Breast epithelium (tissue), 4 donors: ENCODE measurements at regions not wholly inside any gene's neighbourhood (a gene's known extent, or its start where the extent isn't known, plus 50 kb on each side); places are given as distances from the start of the nearest gene placed in this dataset.

ENCODE experiments used
- DNase-seq, 2 donors: peaks; one replicate each; pipeline ENCODE4 v3.0.0-alpha.2; 2019; ENCODE audit warnings: low spot score in 2 of 2
- H3K27ac ChIP-seq, 2 donors: fragments of 200-600 bp; sonication (generic) in 1 of 2; one replicate each; pipeline ENCODE4 v1.5.1; 2016 to 2019; ENCODE audit warnings: mild to moderate bottlenecking in 1 of 2
- H3K27me3 ChIP-seq, 2 donors: fragments of 200-600 bp; sonication (generic) in 1 of 2; one replicate each; pipeline versions ENCODE4 v1.5.1 to v1.6.0; 2017 to 2019; ENCODE audit warnings: control low read depth in 1 of 2, mild to moderate bottlenecking in 1 of 2
- H3K36me3 ChIP-seq: fragments of 200-600 bp; one replicate; pipeline ENCODE4 v1.5.1; 2019
- H3K4me1 ChIP-seq, 2 donors: fragments of 200-600 bp; sonication (generic); one replicate each; pipeline ENCODE4 v1.5.1; 2016 to 2019; ENCODE audit warnings: control low read depth in 1 of 2
- H3K4me3 ChIP-seq, 3 donors: fragments of 200-600 bp; sonication (generic); 1 replicate in 2 of 3; 2 replicates in 1 of 3; pipeline ENCODE4 v1.5.1; 2016 to 2019; ENCODE audit warnings: mild to moderate bottlenecking in 3 of 3, moderate library complexity in 2 of 3
- H3K9me3 ChIP-seq, 2 donors: fragments of 200-600 bp; sonication (generic) in 1 of 2; one replicate each; pipeline ENCODE4 v1.5.1; 2016 to 2019; ENCODE audit warnings: control low read depth in 1 of 2
- CTCF ChIP-seq, 3 donors: fragments of 450-650 bp; IDR thresholded peaks; one replicate each; pipeline ENCODE4 v1.5.1; 2016 to 2017; ENCODE audit warnings: antibody characterized with exemption in 3 of 3, mild to moderate bottlenecking in 3 of 3, moderate library complexity in 3 of 3
- POLR2A ChIP-seq: fragments of 450-650 bp; IDR thresholded peaks from one replicate; pipeline ENCODE4 v1.6.1; 2016; ENCODE audit warnings: antibody characterized with exemption, mild to moderate bottlenecking, moderate library complexity
- POLR2AphosphoS5 ChIP-seq, 3 donors: sonication (generic); formaldehyde crosslinking; IDR thresholded peaks; one replicate each; pipeline ENCODE4 v1.6.1; 2017; ENCODE audit warnings: antibody characterized with exemption in 3 of 3
- intact Hi-C: fragments of 100-400 bp; cut with DNase I; formaldehyde crosslinking; loops from one replicate; pipeline ENCODE4 v1.15.1; 2023; ENCODE audit warnings: low total_unique reads

DNA sequence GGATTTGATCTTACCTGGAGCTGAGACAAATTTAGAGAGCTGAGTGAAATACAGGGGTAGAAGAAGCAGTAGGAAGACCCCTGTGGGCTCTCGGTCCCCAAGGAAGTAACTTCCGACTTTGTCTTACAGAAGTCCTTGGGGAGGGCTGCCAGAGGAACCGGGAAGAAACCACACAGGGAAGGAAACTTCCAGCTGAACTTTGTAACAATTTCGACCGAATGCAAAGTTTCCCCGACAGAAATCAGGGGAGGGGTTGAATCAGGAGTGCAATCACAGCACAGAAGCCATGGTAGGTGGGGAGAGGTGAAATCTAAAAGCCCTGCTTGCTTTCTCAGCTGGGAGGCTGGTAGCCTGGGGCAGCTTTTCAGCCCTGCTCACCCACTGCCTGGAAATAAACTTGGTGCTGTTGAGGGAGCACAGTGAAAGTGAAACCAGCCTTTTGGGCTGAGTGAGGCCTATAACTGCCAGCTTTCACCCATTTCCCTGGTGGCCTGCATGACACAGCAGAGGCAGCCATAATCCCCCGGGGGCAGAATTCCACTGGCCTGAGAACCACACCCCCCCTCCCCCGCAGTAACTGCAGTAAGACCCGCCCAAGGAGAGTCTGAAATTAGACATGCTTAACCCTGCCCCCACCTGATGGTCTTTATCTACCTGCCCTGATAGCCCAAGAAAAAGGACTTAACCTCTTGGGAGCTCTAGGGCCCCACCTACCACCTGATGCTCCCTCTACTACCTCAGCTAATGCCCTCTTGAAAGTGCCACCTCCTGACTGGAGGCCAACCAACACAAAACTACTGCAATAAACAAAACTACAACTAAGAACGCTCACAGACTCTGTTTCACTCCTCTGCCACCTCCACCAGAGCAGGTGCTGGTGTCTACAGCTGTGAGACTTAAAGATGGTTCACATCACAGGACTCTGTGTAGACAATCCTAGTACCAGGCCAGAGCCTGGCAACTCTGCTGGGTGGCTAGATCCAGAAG lies 248.2 kb downstream of the PARM1 start:
- TF ChIP-seq CTCF (IDR thresholded peaks at IDR 0.05) (no peak), POLR2A (no peak), POLR2AphosphoS5 (IDR thresholded peaks at IDR 0.05) (no peak)
- DNase-seq = no peak

DNA sequence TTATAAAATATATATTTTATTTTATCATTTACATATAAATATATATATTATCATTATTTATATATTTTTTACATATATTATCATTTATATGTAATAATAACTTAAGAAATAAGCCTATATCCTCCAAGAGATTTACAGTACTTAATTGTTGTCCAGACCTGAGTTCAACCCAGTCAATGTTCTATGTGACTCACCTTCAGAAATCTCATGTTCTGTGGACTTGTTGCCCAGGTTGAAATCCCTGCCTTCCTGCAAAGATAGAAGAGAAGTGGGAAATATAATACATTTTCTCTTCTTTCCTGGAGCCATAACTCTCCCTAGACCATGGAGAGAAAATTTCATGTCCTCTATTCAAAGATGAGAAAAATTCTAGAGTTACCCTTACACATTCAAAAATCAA lies 247.3 kb downstream of the PARM1 start:
- H3K4me3 ChIP-seq = no peak overlapping the region
- H3K4me1 ChIP-seq = no peaks in the 10 kb centered on the region
- intact Hi-C loops = no loop called here
- TF ChIP-seq CTCF (IDR thresholded peaks at IDR 0.05) (no peak), POLR2A (no peak), POLR2AphosphoS5 (IDR thresholded peaks at IDR 0.05) (no peak)
- no peaks in the 10 kb centered on the region for H3K27me3 ChIP-seq
- DNase-seq = no peak
- no peaks in the 10 kb centered on the region for H3K9me3 ChIP-seq
- H3K27ac ChIP-seq = no peak overlapping the region
- no peaks in the 10 kb centered on the region for H3K36me3 ChIP-seq

More for the DNA sequence above, 248.2 kb downstream of the PARM1 start:
- Histone ChIP-seq H3K4me1 (no peaks in the 10 kb centered on the region), H3K9me3 (no peaks in the 10 kb centered on the region), H3K36me3 (no peaks in the 10 kb centered on the region), H3K27me3 (no peaks in the 10 kb centered on the region), H3K27ac (peak overlapping the region in 1 of 2 donors; percentile 59), H3K4me3 (peak overlapping the region in 1 of 3 donors; percentile 42)
- intact Hi-C loops = no loop called here

GRCh38 chr4:75179510-75179909 lies 246.6 kb downstream of the PARM1 start:
- TF ChIP-seq CTCF (IDR thresholded peaks at IDR 0.05) (no peak), POLR2AphosphoS5 (IDR thresholded peaks at IDR 0.05) (no peak)
- Histone ChIP-seq H3K9me3 (no peaks in the 10 kb centered on the region), H3K27ac (no peak overlapping the region), H3K4me3 (no peak overlapping the region), H3K36me3 (no peaks in the 10 kb centered on the region), H3K27me3 (no peaks in the 10 kb centered on the region), H3K4me1 (no peaks in the 10 kb centered on the region)
- DNase-seq = no peak
- intact Hi-C loops = no loop called here

- intact Hi-C loops = no loop called here
- no peaks in the 10 kb centered on the region for H3K27me3 ChIP-seq
- no peaks in the 10 kb centered on the region for H3K36me3 ChIP-seq
- TF ChIP-seq POLR2AphosphoS5 (IDR thresholded peaks at IDR 0.05) (no peak), POLR2A (no peak), CTCF (IDR thresholded peaks at IDR 0.05) (no peak)
- H3K4me1 ChIP-seq = no peaks in the 10 kb centered on the region
- H3K27ac ChIP-seq = no peak overlapping the region
- no peak for DNase-seq
- H3K9me3 ChIP-seq = no peaks in the 10 kb centered on the region
- no peak overlapping the region for H3K4me3 ChIP-seq
Observed at GRCh38 chr4:75172551-75172950, 239.6 kb downstream of the PARM1 start.

- no peaks in the 10 kb centered on the region for H3K4me1 ChIP-seq
- no peak overlapping the region for H3K27ac ChIP-seq
- intact Hi-C loops = no loop called here
- DNase-seq = no peak
- TF ChIP-seq POLR2AphosphoS5 (IDR thresholded peaks at IDR 0.05) (no peak), POLR2A (no peak), CTCF (IDR thresholded peaks at IDR 0.05) (no peak)
- no peak overlapping the region for H3K4me3 ChIP-seq
- H3K36me3 ChIP-seq = no peaks in the 10 kb centered on the region
- no peaks in the 10 kb centered on the region for H3K9me3 ChIP-seq
- H3K27me3 ChIP-seq = no peaks in the 10 kb centered on the region
Observed at GRCh38 chr4:75169427-75169826, 236.5 kb downstream of the PARM1 start.
